ENCODE measurements at regions not wholly inside any gene's neighbourhood (a gene's known extent, or its start where the extent isn't known, plus 50 kb on each side); places are given as distances from the start of the nearest gene placed in this dataset.
"Not testable (repeated sequence)": the region's sequence is repeated elsewhere in the genome, so short reads cannot be mapped to it uniquely, and the experiment has no call there.

DNA sequence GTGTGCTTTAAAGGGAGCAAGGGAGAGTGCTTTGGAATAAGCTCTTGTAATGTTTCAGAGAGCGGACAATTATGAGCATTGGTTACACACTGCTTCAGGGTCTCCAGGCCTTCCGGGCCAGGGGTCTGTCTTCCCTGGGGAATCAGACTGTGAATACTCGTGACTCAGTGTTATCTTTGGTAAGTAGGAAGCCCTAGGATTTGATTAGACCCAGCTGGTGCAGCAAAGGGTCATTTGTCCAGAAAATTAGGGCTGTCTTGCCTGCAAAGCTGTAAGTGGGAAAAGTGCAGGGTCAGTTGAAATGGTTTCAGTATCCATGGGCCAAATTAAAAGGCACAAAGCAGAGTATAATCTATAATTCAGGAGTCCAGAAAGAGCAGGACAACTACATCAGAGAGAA lies 475.6 kb downstream of the MED13L start:
- no peak for DNase-seq (ENCODE audit: low spot score)
- Histone ChIP-seq H3K27ac (no peak overlapping the region), H3K4me3 (no peak overlapping the region)
- no peak for TF ChIP-seq CTCF (IDR thresholded peaks at IDR 0.05)

DNA sequence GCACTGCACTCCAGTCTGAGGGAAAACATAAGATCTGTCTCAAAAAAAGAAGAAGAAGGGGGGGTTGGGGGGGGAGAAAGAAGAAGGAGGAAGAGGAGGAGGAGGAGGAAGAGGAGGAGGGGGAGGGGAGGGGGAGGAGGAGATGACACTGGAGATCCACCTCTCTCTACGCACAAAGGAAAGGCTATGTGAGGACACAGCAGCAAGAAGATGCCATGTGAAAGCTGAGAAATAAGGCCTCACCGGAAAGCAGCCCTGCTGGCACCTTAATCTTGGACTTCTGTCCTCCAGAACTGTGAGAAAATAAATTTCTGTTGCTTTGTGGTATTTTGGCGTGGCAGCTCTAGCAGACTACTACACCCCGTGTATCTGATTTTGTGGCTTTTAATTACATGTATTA lies 477.9 kb downstream of the MED13L start:
- Histone ChIP-seq H3K27ac (no peak overlapping the region), H3K4me3 (no peak overlapping the region)
- no peak for DNase-seq (ENCODE audit: low spot score)
- no peak for TF ChIP-seq CTCF (IDR thresholded peaks at IDR 0.05)

- TF ChIP-seq CTCF (IDR thresholded peaks at IDR 0.05) = no peak
Measured at GRCh38 chr12:115798309-115798917, 479.1 kb downstream of the MED13L start.

GRCh38 chr12:115794659-115795081 lies 482.8 kb downstream of the MED13L start:
- no peak overlapping the region for H3K27ac ChIP-seq
- no peak for DNase-seq (ENCODE audit: low spot score)
- no peak for TF ChIP-seq CTCF (IDR thresholded peaks at IDR 0.05)
- H3K4me3 ChIP-seq = no peak overlapping the region

More at GRCh38 chr12:115798309-115798917, 479.1 kb downstream of the MED13L start:
- no peak for DNase-seq (ENCODE audit: low spot score)
- Histone ChIP-seq H3K4me3 (no peak overlapping the region), H3K27ac (no peak overlapping the region)

- no peak for DNase-seq (ENCODE audit: low spot score)
- no peak overlapping the region for H3K27ac ChIP-seq
- TF ChIP-seq CTCF (IDR thresholded peaks at IDR 0.05) = no peak
- H3K4me3 ChIP-seq = no peak overlapping the region
Measured at GRCh38 chr12:115791331-115791730, 486.2 kb downstream of the MED13L start.

DNA sequence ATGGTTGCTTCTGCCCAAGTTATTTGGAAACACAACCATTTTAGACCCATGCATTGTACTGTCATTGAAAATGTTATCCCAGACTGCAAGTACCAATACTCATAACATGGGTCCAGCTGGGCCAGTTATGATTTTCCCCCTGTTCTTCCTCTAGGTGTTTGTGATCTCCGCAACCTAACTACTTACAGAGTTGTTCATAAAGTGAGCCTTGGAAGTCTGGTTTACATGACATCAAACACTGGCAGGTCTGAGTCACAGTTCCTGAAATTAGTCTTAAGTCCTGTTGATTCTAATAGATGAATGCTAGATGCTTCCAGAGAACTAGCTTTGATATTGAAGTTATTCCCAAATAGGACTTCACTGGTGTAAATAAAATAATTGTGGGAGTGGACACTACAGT lies 487.0 kb downstream of the MED13L start:
- no peak for DNase-seq (ENCODE audit: low spot score)
- no peak for TF ChIP-seq CTCF (IDR thresholded peaks at IDR 0.05)
- Histone ChIP-seq H3K4me3 (no peak overlapping the region), H3K27ac (no peak overlapping the region)

- not testable (repeated sequence) for DNase-seq (ENCODE audit: low spot score); H3K4me3 ChIP-seq; H3K27ac ChIP-seq
Measured at GRCh38 chr12:115786490-115786889, 491.0 kb downstream of the MED13L start.

All from coronary artery (tissue), 2 donors.